MCF 10A (cell line): ENCODE measurements at regions not wholly inside any gene's neighbourhood (a gene's known extent, or its start where the extent isn't known, plus 50 kb on each side); places are given as distances from the start of the nearest gene placed in this dataset.

Source experiments
- BruUV-seq: library from RNA; stranded (reverse); fragments of 400-500 nt; replicated peaks from 2 replicates; lab custom pipeline; 2021; lab: Mats Ljungman, UMichigan
- CTCF ChIA-PET: fragments of 300-600 bp; sonication (Branson Sonifier 250); formaldehyde crosslinking; extraction: SDS; loops from one replicate; lab custom pipeline; 2021; ENCODE audit warnings: antibody characterized with exemption, inconsistent platforms; lab: Yijun Ruan, JAX
- POLR2A ChIA-PET: fragments of 300-600, 350-650 bp; sonication (Branson Sonifier 250); formaldehyde crosslinking; extraction: SDS; loops from one replicate; lab custom pipeline; 2020; ENCODE audit warnings: antibody characterized with exemption, inconsistent platforms; lab: Yijun Ruan, JAX
- DNase-seq: peaks from one replicate; pipeline ENCODE4 v3.0.0-alpha.2; 2018; ENCODE audit not compliant: unreplicated experiment
- H3K27ac Mint-ChIP-seq: one replicate; pipeline ENCODE4 v1.8.0; 2022; ENCODE audit warnings: mild to moderate bottlenecking, low read depth, mixed read lengths; ENCODE audit not compliant: unreplicated experiment
- H3K27me3 Mint-ChIP-seq: one replicate; pipeline ENCODE4 v1.8.0; 2022; ENCODE audit warnings: mixed read lengths; ENCODE audit not compliant: insufficient read depth, unreplicated experiment
- H3K36me3 Mint-ChIP-seq: one replicate; pipeline ENCODE4 v1.8.0; 2022; ENCODE audit warnings: mild to moderate bottlenecking, moderate library complexity, mixed read lengths; ENCODE audit not compliant: insufficient read depth, unreplicated experiment
- H3K4me1 Mint-ChIP-seq: one replicate; pipeline ENCODE4 v1.8.0; 2022; ENCODE audit warnings: mixed read lengths; ENCODE audit not compliant: insufficient read depth, unreplicated experiment
- H3K4me3 Mint-ChIP-seq: one replicate; pipeline ENCODE4 v1.8.0; 2022; ENCODE audit warnings: mild to moderate bottlenecking, moderate library complexity, mixed read lengths; ENCODE audit not compliant: unreplicated experiment
- H3K9me3 Mint-ChIP-seq: one replicate; pipeline ENCODE4 v1.8.0; 2022; ENCODE audit warnings: mixed read lengths; ENCODE audit not compliant: unreplicated experiment
- intact Hi-C: fragments of 100-400 bp; cut with micrococcal nuclease; formaldehyde crosslinking; loops from 2 replicates; pipeline ENCODE4 v1.14.1; 2022
- TF ChIP-seq, protein P1 (sequence below): fragments of 200-600 bp; IDR thresholded peaks from one replicate; pipeline ENCODE4 v1.8.0; 2022; ENCODE audit warnings: antibody characterized with exemption, mild to moderate bottlenecking; ENCODE audit not compliant: unreplicated experiment

DNA sequence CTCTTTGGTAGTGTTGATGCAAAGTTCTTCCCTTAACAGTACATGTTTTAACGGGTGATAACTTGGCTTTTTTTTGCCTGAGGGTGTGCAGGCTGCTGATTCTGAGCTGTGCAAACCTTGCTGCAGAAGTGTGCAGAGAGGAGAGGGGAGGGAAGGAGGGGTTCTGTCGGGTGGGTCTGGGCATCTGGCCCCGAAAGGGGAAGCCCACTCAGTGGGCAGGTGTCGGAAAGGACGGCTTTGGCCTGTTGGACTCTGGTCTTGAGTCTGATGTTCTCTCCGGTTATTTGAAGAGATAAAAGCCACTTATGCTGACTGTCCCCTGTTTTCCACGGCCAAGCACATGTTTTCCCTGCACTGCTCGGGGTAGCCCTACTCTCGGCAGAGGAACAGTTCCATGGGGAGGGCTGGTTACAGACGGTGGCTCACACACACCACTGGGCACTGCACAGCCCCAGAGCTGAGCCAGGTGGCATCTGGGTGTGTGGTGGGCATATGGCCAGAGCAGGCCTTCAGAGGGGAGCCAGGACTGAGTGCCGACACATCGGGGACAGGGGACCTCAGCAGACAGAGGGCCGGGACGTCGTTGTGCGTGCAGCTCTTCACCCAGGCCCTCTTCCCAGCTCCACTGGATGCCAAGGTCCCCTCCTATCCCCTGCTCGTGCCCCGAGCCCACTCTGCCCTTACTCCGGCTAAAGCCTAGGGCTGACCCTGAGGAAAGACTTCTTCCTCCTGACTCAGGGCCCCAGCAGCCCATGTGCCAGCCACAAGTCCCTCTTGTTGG, 93.2 kb downstream of the TEX29 start:
- Mint-ChIP-seq H3K4me3 (no peak overlapping the region), H3K4me1 (no peaks in the 10 kb centered on the region), H3K27ac (no peak overlapping the region), H3K9me3 (no peaks in the 10 kb centered on the region), H3K36me3 (no peaks in the 10 kb centered on the region), H3K27me3 (peaks cover 37% of the 10 kb centered on the region)
- BruUV-seq: no TSS peak
- intact Hi-C loops: no loop called here
- ChIA-PET POLR2A (no interaction called here), CTCF (no interaction called here)
- no peak for DNase-seq
- TF ChIP-seq, protein P1, sequence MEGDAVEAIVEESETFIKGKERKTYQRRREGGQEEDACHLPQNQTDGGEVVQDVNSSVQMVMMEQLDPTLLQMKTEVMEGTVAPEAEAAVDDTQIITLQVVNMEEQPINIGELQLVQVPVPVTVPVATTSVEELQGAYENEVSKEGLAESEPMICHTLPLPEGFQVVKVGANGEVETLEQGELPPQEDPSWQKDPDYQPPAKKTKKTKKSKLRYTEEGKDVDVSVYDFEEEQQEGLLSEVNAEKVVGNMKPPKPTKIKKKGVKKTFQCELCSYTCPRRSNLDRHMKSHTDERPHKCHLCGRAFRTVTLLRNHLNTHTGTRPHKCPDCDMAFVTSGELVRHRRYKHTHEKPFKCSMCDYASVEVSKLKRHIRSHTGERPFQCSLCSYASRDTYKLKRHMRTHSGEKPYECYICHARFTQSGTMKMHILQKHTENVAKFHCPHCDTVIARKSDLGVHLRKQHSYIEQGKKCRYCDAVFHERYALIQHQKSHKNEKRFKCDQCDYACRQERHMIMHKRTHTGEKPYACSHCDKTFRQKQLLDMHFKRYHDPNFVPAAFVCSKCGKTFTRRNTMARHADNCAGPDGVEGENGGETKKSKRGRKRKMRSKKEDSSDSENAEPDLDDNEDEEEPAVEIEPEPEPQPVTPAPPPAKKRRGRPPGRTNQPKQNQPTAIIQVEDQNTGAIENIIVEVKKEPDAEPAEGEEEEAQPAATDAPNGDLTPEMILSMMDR: no peak

DNA sequence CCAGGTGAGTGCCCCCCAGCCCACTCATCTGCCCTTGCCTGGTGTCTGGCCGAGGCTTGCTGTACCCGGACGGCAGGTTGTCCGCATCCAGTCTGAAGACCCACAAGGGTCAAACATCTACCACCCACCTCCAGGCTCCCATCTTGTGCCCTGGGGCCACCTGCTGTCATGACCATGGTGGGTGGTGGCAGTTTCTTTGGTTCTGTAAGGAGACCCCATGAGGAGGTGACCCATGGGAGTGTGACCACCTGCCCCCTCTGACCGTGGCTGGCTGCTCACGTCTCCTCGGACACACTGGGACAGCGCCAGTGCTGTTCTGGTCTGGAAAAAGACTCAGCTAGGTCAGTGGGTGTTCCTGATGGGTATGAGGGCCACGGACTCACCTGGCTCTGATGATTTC, 93.9 kb downstream of the TEX29 start:
- H3K4me3 Mint-ChIP-seq: no peak overlapping the region
- ChIA-PET POLR2A (interaction anchor here (0.6 kb wide), 1 partner anchor 67 kb away, joined by 3 read pairs; no protein-coding TSS in a partner anchor), CTCF (interaction anchor here (2.3 kb wide), 1 partner anchor 14 kb away, joined by 7 read pairs; no protein-coding TSS in a partner anchor)
- H3K9me3 Mint-ChIP-seq: no peaks in the 10 kb centered on the region
- H3K27ac Mint-ChIP-seq: no peak overlapping the region
- TF ChIP-seq, protein P1: no peak
- intact Hi-C loops: no loop called here
- H3K27me3 Mint-ChIP-seq: peaks cover 40% of the 10 kb centered on the region
- DNase-seq: no peak
- no TSS peak for BruUV-seq
- H3K36me3 Mint-ChIP-seq: no peaks in the 10 kb centered on the region
- H3K4me1 Mint-ChIP-seq: no peaks in the 10 kb centered on the region

- intact Hi-C loops: no loop called here
- POLR2A ChIA-PET: interaction anchor here (0.6 kb wide), 1 partner anchor 9 kb away, joined by 3 read pairs; no protein-coding TSS in a partner anchor
- Mint-ChIP-seq H3K9me3 (no peaks in the 10 kb centered on the region), H3K36me3 (no peaks in the 10 kb centered on the region), H3K27ac (no peak overlapping the region), H3K4me1 (no peaks in the 10 kb centered on the region), H3K27me3 (peaks cover 35% of the 10 kb centered on the region), H3K4me3 (no peak overlapping the region)
- CTCF ChIA-PET: interaction anchor here (0.6 to 2.3 kb wide), 2 partner anchors 14 to 134 kb away, joined by 3 to 7 read pairs; no protein-coding TSS in a partner anchor
- TF ChIP-seq, protein P1: no peak
- no TSS peak for BruUV-seq
- no peak for DNase-seq
These were observed 94.8 kb downstream of the TEX29 start for GRCh38 chr13:111415246-111415645.

- Mint-ChIP-seq H3K4me1 (no peaks in the 10 kb centered on the region), H3K27ac (no peak overlapping the region), H3K9me3 (no peaks in the 10 kb centered on the region), H3K4me3 (no peak overlapping the region), H3K36me3 (no peaks in the 10 kb centered on the region), H3K27me3 (peaks cover 35% of the 10 kb centered on the region)
- TF ChIP-seq, protein P1: no peak
- intact Hi-C loops: no loop called here
- ChIA-PET CTCF (interaction anchor here (0.6 to 2.3 kb wide), 2 partner anchors 13 to 133 kb away, joined by 3 to 7 read pairs; no protein-coding TSS in a partner anchor), POLR2A (interaction anchor here (0.6 kb wide), 1 partner anchor 9 kb away, joined by 3 read pairs; no protein-coding TSS in a partner anchor)
- BruUV-seq: no TSS peak
- DNase-seq: no peak
These were observed 95.3 kb downstream of the TEX29 start for GRCh38 chr13:111415765-111416164.
